Natural killer cell treated with Interleukin-12 subunit alpha and Interleukin-12 subunit beta and Interleukin-15 and Interleukin-18, amount 100 ng/mL, for 72 hours (primary cell): ENCODE measurements at regions not wholly inside any gene's neighbourhood (a gene's known extent, or its start where the extent isn't known, plus 50 kb on each side); places are given as distances from the start of the nearest gene placed in this dataset.
A peak's percentile ranks its signal among the peaks of the same experiment; 100 is the strongest.
"Not testable (repeated sequence)": the region's sequence is repeated elsewhere in the genome, so short reads cannot be mapped to it uniquely, and the experiment has no call there.

Experiments
- ATAC-seq, 2 donors: fragments of 150-1000 bp; cut with Tn5 transposase in 1 of 2; sonication (Bioruptor Pico), chemical (Tn5 transposase) in 1 of 2; 2 replicates each; pipeline ENCODE4 v1.10.0; 2021
- DNase-seq: peaks from one replicate; pipeline ENCODE4 v3.0.0; 2022; ENCODE audit warnings: low spot score
- H3K27ac Mint-ChIP-seq, 2 donors: 1 replicate in 1 of 2; 2 replicates in 1 of 2; pipeline ENCODE4 v1.8.0; 2022; ENCODE audit warnings: mixed read lengths in 2 of 2, mild to moderate bottlenecking in 1 of 2, moderate library complexity in 1 of 2
- H3K27me3 Mint-ChIP-seq, 2 donors: 1 replicate in 1 of 2; 2 replicates in 1 of 2; pipeline ENCODE4 v1.8.0; 2022; ENCODE audit warnings: mixed read lengths in 2 of 2
- H3K36me3 Mint-ChIP-seq: one replicate; pipeline ENCODE4 v1.8.0; 2022; ENCODE audit warnings: mixed read lengths
- H3K4me1 Mint-ChIP-seq, 2 donors: 1 replicate in 1 of 2; 2 replicates in 1 of 2; pipeline ENCODE4 v1.8.0; 2022; ENCODE audit warnings: low read depth in 2 of 2, mixed read lengths in 2 of 2, mild to moderate bottlenecking in 1 of 2
- H3K4me3 Mint-ChIP-seq: one replicate; pipeline ENCODE4 v1.8.0; 2022; ENCODE audit warnings: mixed read lengths
- H3K9me3 Mint-ChIP-seq: 2 replicates; pipeline ENCODE4 v1.8.0; 2022; ENCODE audit warnings: mixed read lengths

GRCh38 chr12:89825591-89826449 is 117.2 kb upstream of the ATP2B1 start:
- no peaks in the 10 kb centered on the region for H3K9me3 Mint-ChIP-seq
- H3K4me1 Mint-ChIP-seq, result peaks cover 9 to 13% of the 10 kb centered on the region in 2 donors
- peak overlapping the region; percentile 5 for H3K4me3 Mint-ChIP-seq
- ATAC-seq (no peak), DNase-seq (no peak)
- peaks cover 0 to 10% of the 10 kb centered on the region in 2 donors for H3K27me3 Mint-ChIP-seq
- peak overlapping the region in 1 of 2 donors; percentile 20 for H3K27ac Mint-ChIP-seq
- H3K36me3 Mint-ChIP-seq, result no peaks in the 10 kb centered on the region

- no peaks in the 10 kb centered on the region for H3K36me3 Mint-ChIP-seq
- peaks cover 0 to 9% of the 10 kb centered on the region in 2 donors for H3K27me3 Mint-ChIP-seq
- H3K4me1 Mint-ChIP-seq, result peaks cover 9 to 13% of the 10 kb centered on the region in 2 donors
- no peak overlapping the region for H3K4me3 Mint-ChIP-seq
- no peak overlapping the region for H3K27ac Mint-ChIP-seq
- no peaks in the 10 kb centered on the region for H3K9me3 Mint-ChIP-seq
- DNase-seq, result no peak
- no peak for ATAC-seq
These were observed 116.2 kb upstream of the ATP2B1 start for GRCh38 chr12:89824822-89825221.

- ATAC-seq, H3K27ac Mint-ChIP-seq, H3K4me3 Mint-ChIP-seq, DNase-seq, H3K36me3 Mint-ChIP-seq, H3K9me3 Mint-ChIP-seq, H3K27me3 Mint-ChIP-seq: not testable (repeated sequence)
- H3K4me1 Mint-ChIP-seq, result peaks cover 9 to 16% of the 10 kb centered on the region in 2 donors
These were observed 114.4 kb upstream of the ATP2B1 start for GRCh38 chr12:89822992-89823391.

- H3K9me3 Mint-ChIP-seq, result no peaks in the 10 kb centered on the region
- H3K27ac Mint-ChIP-seq, result no peak overlapping the region
- DNase-seq, result no peak
- no peak overlapping the region for H3K4me3 Mint-ChIP-seq
- peaks cover 9 to 16% of the 10 kb centered on the region in 2 donors for H3K4me1 Mint-ChIP-seq
- no peaks in the 10 kb centered on the region for H3K36me3 Mint-ChIP-seq
- no peaks in the 10 kb centered on the region for H3K27me3 Mint-ChIP-seq
- ATAC-seq, result no peak
These were observed 113.3 kb upstream of the ATP2B1 start for GRCh38 chr12:89821896-89822295.

GRCh38 chr12:89817501-89818226 is 109.0 kb upstream of the ATP2B1 start:
- H3K36me3 Mint-ChIP-seq, result no peaks in the 10 kb centered on the region
- no peaks in the 10 kb centered on the region for H3K27me3 Mint-ChIP-seq
- no peak overlapping the region for H3K4me3 Mint-ChIP-seq
- H3K27ac Mint-ChIP-seq, result no peak overlapping the region
- H3K9me3 Mint-ChIP-seq, result no peaks in the 10 kb centered on the region
- ATAC-seq (no peak), DNase-seq (no peak)
- peaks cover 0 to 6% of the 10 kb centered on the region in 2 donors for H3K4me1 Mint-ChIP-seq

- H3K4me1 Mint-ChIP-seq, result peaks cover 0 to 3% of the 10 kb centered on the region in 2 donors
- no peaks in the 10 kb centered on the region for H3K27me3 Mint-ChIP-seq
- DNase-seq (no peak), ATAC-seq (no peak)
- H3K9me3 Mint-ChIP-seq, result no peaks in the 10 kb centered on the region
- H3K27ac Mint-ChIP-seq, result no peak overlapping the region
- no peak overlapping the region for H3K4me3 Mint-ChIP-seq
- H3K36me3 Mint-ChIP-seq, result no peaks in the 10 kb centered on the region
These were observed 106.6 kb upstream of the ATP2B1 start for GRCh38 chr12:89815225-89815624.

- Mint-ChIP-seq H3K4me3 (no peak overlapping the region), H3K27ac (no peak overlapping the region), H3K27me3 (no peaks in the 10 kb centered on the region), H3K4me1 (no peaks in the 10 kb centered on the region), H3K9me3 (no peaks in the 10 kb centered on the region), H3K36me3 (no peaks in the 10 kb centered on the region)
- ATAC-seq (no peak), DNase-seq (no peak)
These were observed 94.8 kb upstream of the ATP2B1 start for GRCh38 chr12:89803412-89803811.

- Mint-ChIP-seq H3K27ac (no peak overlapping the region), H3K9me3 (no peaks in the 10 kb centered on the region), H3K36me3 (no peaks in the 10 kb centered on the region), H3K4me1 (no peaks in the 10 kb centered on the region), H3K4me3 (no peak overlapping the region), H3K27me3 (no peaks in the 10 kb centered on the region)
- no peak for DNase-seq
- no peak for ATAC-seq
These were observed 92.6 kb upstream of the ATP2B1 start for GRCh38 chr12:89801284-89801683.

- DNase-seq, result no peak
- no peaks in the 10 kb centered on the region for H3K9me3 Mint-ChIP-seq
- no peaks in the 10 kb centered on the region for H3K27me3 Mint-ChIP-seq
- H3K4me1 Mint-ChIP-seq, result no peaks in the 10 kb centered on the region
- no peak overlapping the region for H3K27ac Mint-ChIP-seq
- H3K36me3 Mint-ChIP-seq, result no peaks in the 10 kb centered on the region
- H3K4me3 Mint-ChIP-seq, result no peak overlapping the region
- ATAC-seq, result no peak
These were observed 91.8 kb upstream of the ATP2B1 start for GRCh38 chr12:89800435-89800834.

GRCh38 chr12:89799316-89799715 is 90.7 kb upstream of the ATP2B1 start:
- Mint-ChIP-seq H3K9me3 (no peaks in the 10 kb centered on the region), H3K27ac (no peak overlapping the region), H3K27me3 (no peaks in the 10 kb centered on the region), H3K4me3 (no peak overlapping the region), H3K36me3 (no peaks in the 10 kb centered on the region), H3K4me1 (peaks cover 0 to 3% of the 10 kb centered on the region in 2 donors)
- ATAC-seq (no peak), DNase-seq (no peak)

GRCh38 chr12:89797436-89797835 is 88.8 kb upstream of the ATP2B1 start:
- H3K36me3 Mint-ChIP-seq, result no peaks in the 10 kb centered on the region
- no peaks in the 10 kb centered on the region for H3K9me3 Mint-ChIP-seq
- H3K27me3 Mint-ChIP-seq, result no peaks in the 10 kb centered on the region
- H3K27ac Mint-ChIP-seq, result no peak overlapping the region
- DNase-seq (no peak), ATAC-seq (no peak)
- H3K4me1 Mint-ChIP-seq, result peaks cover 0 to 3% of the 10 kb centered on the region in 2 donors
- H3K4me3 Mint-ChIP-seq, result no peak overlapping the region

GRCh38 chr12:89796798-89797382 is 88.3 kb upstream of the ATP2B1 start:
- DNase-seq (no peak), ATAC-seq (no peak)
- Mint-ChIP-seq H3K4me3 (no peak overlapping the region), H3K36me3 (no peaks in the 10 kb centered on the region), H3K27ac (no peak overlapping the region), H3K9me3 (no peaks in the 10 kb centered on the region), H3K27me3 (no peaks in the 10 kb centered on the region), H3K4me1 (peaks cover 0 to 3% of the 10 kb centered on the region in 2 donors)

GRCh38 chr12:89793946-89794345 is 85.3 kb upstream of the ATP2B1 start:
- Mint-ChIP-seq H3K27me3 (no peaks in the 10 kb centered on the region), H3K36me3 (no peaks in the 10 kb centered on the region), H3K4me3 (no peak overlapping the region), H3K4me1 (peaks cover 4 to 5% of the 10 kb centered on the region in 2 donors), H3K9me3 (no peaks in the 10 kb centered on the region), H3K27ac (no peak overlapping the region)
- DNase-seq, result no peak
- no peak for ATAC-seq

- no peaks in the 10 kb centered on the region for H3K27me3 Mint-ChIP-seq
- H3K36me3 Mint-ChIP-seq, result peaks cover 4% of the 10 kb centered on the region
- no peak for DNase-seq
These were observed 82.6 kb upstream of the ATP2B1 start for GRCh38 chr12:89791286-89791685.

More at GRCh38 chr12:89791286-89791685, 82.6 kb upstream of the ATP2B1 start:
- Mint-ChIP-seq H3K9me3 (no peaks in the 10 kb centered on the region), H3K27ac (no peak overlapping the region), H3K4me3 (no peak overlapping the region), H3K4me1 (peaks cover 4 to 5% of the 10 kb centered on the region in 2 donors)
- ATAC-seq, result no peak
